Pancreas (tissue), 10 donors: ENCODE measurements at regions not wholly inside any gene's neighbourhood (a gene's known extent, or its start where the extent isn't known, plus 50 kb on each side); places are given as distances from the start of the nearest gene placed in this dataset.
"Not testable (repeated sequence)": the region's sequence is repeated elsewhere in the genome, so short reads cannot be mapped to it uniquely, and the experiment has no call there.

Experiments
- ATAC-seq, 4 donors: fragments of 200-7000 bp; cut with Tn5 transposase; one replicate each; pipeline versions ENCODE4 v1.8.0 to v1.9.1; 2020; ENCODE audit warnings: mild to moderate bottlenecking in 4 of 4, moderate library complexity in 4 of 4
- DNase-seq, 6 donors: peaks; one replicate each; pipeline ENCODE4 v3.0.0-alpha.2; 2020
- FAIRE-seq: peaks from 2 replicates; lab custom pipeline; 2012; peaks lifted over from hg19 to GRCh38; lab: Jason Lieb, UNC
- H3K27ac ChIP-seq, 4 donors: fragments of 200-600 bp; sonication (generic); 1 replicate in 3 of 4; 2 replicates in 1 of 4; pipeline versions ENCODE4 v1.5.0 to v1.8.0; 2020
- H3K27me3 ChIP-seq, 4 donors: fragments of 200-600 bp; one replicate each; pipeline ENCODE4 v1.8.0; 2021
- H3K36me3 ChIP-seq, 3 donors: fragments of 200-600 bp; sonication (generic) in 1 of 3; one replicate each; pipeline versions ENCODE4 v1.5.0 to v1.8.0; 2020 to 2021
- H3K4me1 ChIP-seq, 3 donors: fragments of 200-600 bp; one replicate each; pipeline ENCODE4 v1.8.0; 2021
- H3K4me3 ChIP-seq, 4 donors: fragments of 200-600 bp; sonication (generic) in 2 of 4; one replicate each; pipeline versions ENCODE4 v1.5.0 to v1.8.0; 2020 to 2021
- H3K9me3 ChIP-seq, 4 donors: fragments of 200-600 bp; one replicate each; pipeline ENCODE4 v1.8.0; 2021
- WGBS, 2 donors: extraction: QIAGEN DNeasy Blood & Tissue Kit; methylation state at CpG; one replicate each; pipeline ENCODE4 v1.1.7; 2013; 5-methylcytosine and 5-hydroxymethylcytosine counted together
- intact Hi-C, 3 donors: fragments of 100-400 bp; cut with DNase I; formaldehyde crosslinking; loops; one replicate each; pipeline versions ENCODE4 v1.11.1 to v1.14.2; 2022
- TF ChIP-seq, protein P1 (sequence below), 4 donors: fragments of 200-600 bp; sonication (generic) in 3 of 4; IDR thresholded peaks; one replicate each; pipeline versions ENCODE4 v1.5.0 to v1.8.0; 2021; ENCODE audit warnings: antibody characterized with exemption in 4 of 4
- donor health status: healthy with polysubstance abuse.
- donor health status: DM: no; HTN: no; CAD: no; lungs with moderate emphysema.
- donor health status: DM: no; HTN: no; CAD: no.
- donor health status: control.
- donor health status: control.
- donor health status: Bipolar disorder and iron deficiency.
- donor health status: DM: yes; HTN: yes; CAD: no.
- donor health status: DM: no; HTN: no; CAD: no.
- donor health status: DM: no; HTN: no; CAD: no.
- donor health status: DM: yes; HTN: yes; CAD: no.

DNA sequence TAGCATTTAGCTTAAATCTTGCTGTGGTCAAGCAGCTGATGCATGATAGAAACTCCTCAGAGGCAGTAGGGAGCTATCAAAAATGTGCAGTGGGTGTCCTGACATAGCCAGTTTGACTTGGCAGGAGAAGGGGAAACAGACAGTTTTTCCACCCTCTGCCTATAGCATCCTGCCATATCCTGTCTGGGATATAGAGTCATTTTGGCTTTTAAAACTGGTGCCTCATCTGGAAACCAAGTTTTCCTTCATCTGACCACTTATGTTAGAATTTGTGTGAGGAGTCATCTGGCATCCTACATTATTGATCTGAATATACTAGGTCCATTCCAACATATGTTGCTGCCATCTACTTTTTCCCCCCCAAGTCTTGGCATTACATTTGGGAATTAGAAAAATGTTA lies 284.1 kb downstream of the CD109 start:
- Histone ChIP-seq H3K27ac (no peak overlapping the region), H3K36me3 (no peaks in the 10 kb centered on the region), H3K27me3 (no peaks in the 10 kb centered on the region), H3K9me3 (no peaks in the 10 kb centered on the region), H3K4me1 (no peaks in the 10 kb centered on the region), H3K4me3 (no peak overlapping the region)
- intact Hi-C loops: no loop called here
- TF ChIP-seq, protein P1, sequence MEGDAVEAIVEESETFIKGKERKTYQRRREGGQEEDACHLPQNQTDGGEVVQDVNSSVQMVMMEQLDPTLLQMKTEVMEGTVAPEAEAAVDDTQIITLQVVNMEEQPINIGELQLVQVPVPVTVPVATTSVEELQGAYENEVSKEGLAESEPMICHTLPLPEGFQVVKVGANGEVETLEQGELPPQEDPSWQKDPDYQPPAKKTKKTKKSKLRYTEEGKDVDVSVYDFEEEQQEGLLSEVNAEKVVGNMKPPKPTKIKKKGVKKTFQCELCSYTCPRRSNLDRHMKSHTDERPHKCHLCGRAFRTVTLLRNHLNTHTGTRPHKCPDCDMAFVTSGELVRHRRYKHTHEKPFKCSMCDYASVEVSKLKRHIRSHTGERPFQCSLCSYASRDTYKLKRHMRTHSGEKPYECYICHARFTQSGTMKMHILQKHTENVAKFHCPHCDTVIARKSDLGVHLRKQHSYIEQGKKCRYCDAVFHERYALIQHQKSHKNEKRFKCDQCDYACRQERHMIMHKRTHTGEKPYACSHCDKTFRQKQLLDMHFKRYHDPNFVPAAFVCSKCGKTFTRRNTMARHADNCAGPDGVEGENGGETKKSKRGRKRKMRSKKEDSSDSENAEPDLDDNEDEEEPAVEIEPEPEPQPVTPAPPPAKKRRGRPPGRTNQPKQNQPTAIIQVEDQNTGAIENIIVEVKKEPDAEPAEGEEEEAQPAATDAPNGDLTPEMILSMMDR (IDR thresholded peaks at IDR 0.05): no peak
- DNase-seq (no peak), ATAC-seq (no peak), FAIRE-seq (no peak)

DNA sequence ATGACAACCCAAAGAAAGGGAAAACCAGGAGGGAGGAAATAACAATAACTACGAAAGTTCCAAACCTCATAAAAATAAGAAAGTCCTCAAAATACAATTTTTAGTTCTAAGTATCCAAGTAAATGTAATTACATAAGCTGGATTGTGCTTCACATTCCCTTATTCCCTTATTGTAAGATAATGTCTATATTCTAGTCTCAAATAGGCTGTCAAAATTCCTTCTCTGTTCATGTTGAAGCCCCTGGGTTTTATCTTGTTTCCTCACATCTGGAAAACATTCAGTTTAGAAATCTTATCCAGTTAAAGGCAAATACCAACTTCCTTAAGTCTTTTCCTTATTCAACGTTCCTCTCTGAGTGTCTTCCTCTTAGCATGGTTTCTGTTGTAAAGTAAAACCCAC lies 282.3 kb downstream of the CD109 start:
- Histone ChIP-seq H3K4me1 (no peaks in the 10 kb centered on the region), H3K9me3 (no peaks in the 10 kb centered on the region), H3K27ac (no peak overlapping the region), H3K4me3 (no peak overlapping the region), H3K27me3 (no peaks in the 10 kb centered on the region), H3K36me3 (no peaks in the 10 kb centered on the region)
- intact Hi-C loops: no loop called here
- FAIRE-seq: no peak
- no peak for ATAC-seq
- no peak for DNase-seq
- WGBS, 2 donors: 53 to 75% methylated on average over 2 of the region's 2 CpGs
- TF ChIP-seq, protein P1 (IDR thresholded peaks at IDR 0.05): no peak

DNA sequence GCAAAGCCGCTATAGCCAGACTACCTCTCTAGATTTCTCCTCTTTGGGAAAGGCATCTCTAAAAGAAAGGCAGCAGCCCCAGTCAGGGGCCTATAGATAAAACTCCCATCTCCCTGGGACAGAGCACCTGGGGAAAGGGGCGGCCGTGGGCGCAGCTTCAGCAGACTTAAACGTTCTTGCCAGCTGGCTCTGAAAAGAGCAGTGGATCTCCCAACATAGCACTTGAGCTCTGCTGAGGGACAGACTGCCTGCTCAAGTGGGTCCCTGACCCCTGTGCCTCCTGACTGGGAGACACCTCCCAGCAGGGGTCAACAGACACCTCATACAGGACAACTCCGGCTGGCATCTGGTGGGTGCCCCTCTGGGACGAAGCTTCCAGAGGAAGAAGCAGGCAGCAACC lies 276.5 kb downstream of the CD109 start:
- H3K4me3 ChIP-seq, H3K36me3 ChIP-seq, H3K27me3 ChIP-seq, ATAC-seq, H3K9me3 ChIP-seq, intact Hi-C loops, FAIRE-seq, H3K4me1 ChIP-seq, H3K27ac ChIP-seq: not testable (repeated sequence)
- 76 to 79% methylated on average over 7 of the region's 7 CpGs for WGBS, 2 donors
- DNase-seq: peak in 1 of 6 donors; percentile 20

DNA sequence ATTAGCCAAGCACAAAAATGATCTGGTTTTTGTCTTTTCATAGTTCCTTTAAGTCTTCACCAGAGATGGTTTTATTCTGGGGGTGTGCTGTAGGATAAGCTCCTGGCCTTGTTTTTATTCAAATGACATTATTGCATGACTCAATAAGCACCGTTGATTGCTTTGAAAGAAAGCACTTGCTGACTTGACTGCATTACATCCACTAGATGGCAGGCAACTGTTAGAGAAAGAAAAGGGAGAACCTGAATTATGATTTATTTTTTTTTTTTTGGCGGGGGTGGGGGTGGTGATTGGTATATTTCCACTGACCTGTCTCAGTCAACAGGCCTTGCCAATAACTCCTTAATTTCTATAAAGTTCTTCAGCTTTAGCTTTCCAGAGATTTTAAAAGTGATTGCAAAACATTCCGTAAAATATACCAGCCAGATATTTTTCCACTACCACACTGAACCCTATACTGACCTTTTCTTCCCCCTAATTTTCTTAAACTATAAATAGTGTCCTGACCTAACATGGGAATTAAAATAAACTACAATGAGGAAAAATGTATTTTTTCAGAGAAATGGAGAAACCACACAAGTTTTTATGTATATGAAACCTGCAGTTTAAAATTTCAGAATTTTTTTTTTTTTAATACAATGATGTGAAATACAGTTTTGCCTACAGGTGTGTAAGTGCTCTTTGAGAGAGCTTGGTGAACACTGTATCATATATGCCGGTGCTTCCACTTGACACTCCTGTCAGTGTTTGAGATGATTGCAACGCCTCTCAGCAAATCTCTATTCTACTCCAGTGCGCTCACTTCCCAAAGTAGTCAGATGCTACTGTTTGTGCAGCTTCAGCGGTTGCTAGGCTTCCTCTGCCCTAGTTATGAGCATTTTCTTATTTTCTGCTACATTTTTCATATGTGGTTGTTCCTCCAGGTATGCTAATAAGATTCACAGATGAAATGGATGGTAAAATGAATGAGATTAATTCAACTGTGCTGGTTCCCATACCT lies 274.3 kb downstream of the CD109 start:
- TF ChIP-seq, protein P1 (IDR thresholded peaks at IDR 0.05): peak in 2 of 4 donors; percentile 31 to 34
- no peaks in the 10 kb centered on the region for H3K36me3 ChIP-seq
- no peak overlapping the region for H3K4me3 ChIP-seq
- DNase-seq (peak in 1 of 6 donors; percentile 12), FAIRE-seq (no peak), ATAC-seq (peak in 3 of 4 donors; percentile 54 to 73 (median 58))
- H3K9me3 ChIP-seq: no peaks in the 10 kb centered on the region
- H3K4me1 ChIP-seq: no peaks in the 10 kb centered on the region
- H3K27ac ChIP-seq: no peak overlapping the region
- intact Hi-C loops: no loop called here
- WGBS, 2 donors: 41% methylated on average over 7 of the region's 7 CpGs
- H3K27me3 ChIP-seq: peaks cover 0 to 4% (median 0%) of the 10 kb centered on the region in 4 donors

DNA sequence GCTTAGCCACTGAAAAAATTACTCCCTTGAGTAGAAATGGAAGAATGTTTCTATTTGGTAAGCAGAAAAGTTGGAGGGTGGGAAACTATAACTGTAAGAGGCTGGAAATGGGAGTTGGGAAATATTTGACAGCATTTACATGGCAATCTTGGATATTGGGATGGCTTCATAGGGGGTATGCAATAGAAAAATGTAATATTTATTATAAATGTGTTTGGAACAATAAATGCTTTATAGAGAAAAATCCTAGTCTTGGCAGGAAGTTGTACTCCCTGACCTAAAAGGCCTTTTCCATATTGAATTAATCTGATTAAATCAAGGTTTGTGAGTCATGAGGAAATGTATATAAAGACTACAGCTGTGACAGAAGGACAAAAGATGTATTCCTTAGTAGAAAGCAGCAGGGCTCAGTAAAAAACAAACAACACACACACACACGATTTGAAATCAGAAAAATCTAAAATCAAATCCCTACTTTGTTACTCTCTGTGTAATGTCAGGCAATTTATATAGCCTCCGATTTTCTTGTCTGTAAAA lies 272.3 kb downstream of the CD109 start:
- Histone ChIP-seq H3K4me3 (no peak overlapping the region), H3K4me1 (no peaks in the 10 kb centered on the region), H3K9me3 (no peaks in the 10 kb centered on the region), H3K36me3 (no peaks in the 10 kb centered on the region), H3K27ac (no peak overlapping the region), H3K27me3 (peaks cover 0 to 4% (median 0%) of the 10 kb centered on the region in 4 donors)
- intact Hi-C loops: no loop called here
- no peak for DNase-seq
- WGBS, 2 donors: 28 to 34% methylated on average over 2 of the region's 2 CpGs
- no peak for ATAC-seq
- TF ChIP-seq, protein P1 (IDR thresholded peaks at IDR 0.05): no peak
- FAIRE-seq: no peak
